ENCODE measurements at regions not wholly inside any gene's neighbourhood (a gene's known extent, or its start where the extent isn't known, plus 50 kb on each side); places are given as distances from the start of the nearest gene placed in this dataset.

DNA sequence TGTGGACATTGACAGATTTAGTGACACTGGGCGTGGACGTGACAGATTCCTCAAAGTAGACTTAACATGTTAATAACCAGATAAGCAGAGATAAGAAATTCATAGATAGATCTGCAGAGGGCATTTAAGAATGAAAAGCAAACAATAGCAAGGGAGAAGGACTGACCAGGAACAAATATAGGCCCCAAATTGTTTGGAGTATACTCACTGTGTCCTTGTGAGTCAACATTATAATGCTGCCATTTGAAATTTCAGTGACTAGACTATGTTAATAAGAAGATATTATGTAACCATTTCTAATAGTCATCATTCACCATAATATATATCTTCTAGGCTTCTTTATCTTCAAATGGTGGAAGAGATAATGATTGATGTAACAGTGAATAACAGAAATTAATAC lies 78.1 kb upstream of the SLC38A11 start:
- no peak for TF ChIP-seq CTCF (IDR thresholded peaks at IDR 0.05)

DNA sequence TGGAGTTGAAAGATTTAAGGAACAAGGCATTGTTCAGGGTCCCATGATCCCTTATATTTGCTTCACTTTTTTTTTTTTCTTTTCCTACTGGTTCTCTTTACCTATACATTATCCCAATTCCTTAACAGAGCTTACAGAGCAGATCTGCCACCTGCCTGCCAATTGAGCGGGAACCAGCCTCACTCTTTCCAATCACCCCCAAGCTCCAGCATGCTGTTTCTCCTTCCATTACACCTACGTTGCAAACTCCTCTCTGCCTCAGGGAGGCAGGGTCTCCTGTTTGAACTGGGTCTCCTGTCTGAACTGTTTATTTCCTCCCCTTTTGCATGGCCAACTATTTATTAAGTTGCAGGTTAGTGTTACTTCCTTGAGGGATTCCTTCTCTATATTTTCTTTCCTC lies 77.2 kb upstream of the SLC38A11 start:
- TF ChIP-seq CTCF (IDR thresholded peaks at IDR 0.05) = no peak
- no peaks in the 10 kb centered on the region for H3K27me3 Mint-ChIP-seq (ENCODE audit: low read depth)
- no peaks in the 10 kb centered on the region for H3K9me3 Mint-ChIP-seq (ENCODE audit: low read depth)
- H3K27ac Mint-ChIP-seq (ENCODE audit: unreplicated experiment) = no peak overlapping the region
- no peaks in the 10 kb centered on the region for H3K36me3 Mint-ChIP-seq (ENCODE audit: low read depth)
- no peak overlapping the region for H3K4me3 Mint-ChIP-seq (ENCODE audit: unreplicated experiment)
- H3K4me1 Mint-ChIP-seq (ENCODE audit: low read depth) = no peaks in the 10 kb centered on the region
- DNase-seq (ENCODE audit: low spot score) = no peak

More for the DNA sequence above, 78.1 kb upstream of the SLC38A11 start:
- Mint-ChIP-seq H3K27me3 (ENCODE audit: low read depth) (no peaks in the 10 kb centered on the region), H3K4me1 (ENCODE audit: low read depth) (no peaks in the 10 kb centered on the region), H3K27ac (ENCODE audit: unreplicated experiment) (no peak overlapping the region), H3K36me3 (ENCODE audit: low read depth) (no peaks in the 10 kb centered on the region), H3K9me3 (ENCODE audit: low read depth) (peaks cover 2% of the 10 kb centered on the region), H3K4me3 (ENCODE audit: unreplicated experiment) (no peak overlapping the region)
- DNase-seq (ENCODE audit: low spot score) = no peak

- H3K4me1 Mint-ChIP-seq (ENCODE audit: low read depth) = no peaks in the 10 kb centered on the region
- H3K27ac Mint-ChIP-seq (ENCODE audit: unreplicated experiment) = no peak overlapping the region
Observed at GRCh38 chr2:165024199-165024598, 68.9 kb upstream of the SLC38A11 start.

GRCh38 chr2:165022781-165023180 lies 67.5 kb upstream of the SLC38A11 start:
- Mint-ChIP-seq H3K4me3 (ENCODE audit: unreplicated experiment) (no peak overlapping the region), H3K36me3 (ENCODE audit: low read depth) (no peaks in the 10 kb centered on the region), H3K4me1 (ENCODE audit: low read depth) (no peaks in the 10 kb centered on the region), H3K9me3 (ENCODE audit: low read depth) (no peaks in the 10 kb centered on the region), H3K27ac (ENCODE audit: unreplicated experiment) (no peak overlapping the region), H3K27me3 (ENCODE audit: low read depth) (peaks cover 3% of the 10 kb centered on the region)
- no peak for DNase-seq (ENCODE audit: low spot score)
- no peak for TF ChIP-seq CTCF (IDR thresholded peaks at IDR 0.05)

More at GRCh38 chr2:165024199-165024598, 68.9 kb upstream of the SLC38A11 start:
- no peak for DNase-seq (ENCODE audit: low spot score)
- Mint-ChIP-seq H3K27me3 (ENCODE audit: low read depth) (peaks cover 3% of the 10 kb centered on the region), H3K9me3 (ENCODE audit: low read depth) (no peaks in the 10 kb centered on the region), H3K4me3 (ENCODE audit: unreplicated experiment) (no peak overlapping the region), H3K36me3 (ENCODE audit: low read depth) (no peaks in the 10 kb centered on the region)
- TF ChIP-seq CTCF (IDR thresholded peaks at IDR 0.05) = no peak

- no peaks in the 10 kb centered on the region for H3K9me3 Mint-ChIP-seq (ENCODE audit: low read depth)
- H3K4me3 Mint-ChIP-seq (ENCODE audit: unreplicated experiment) = no peak overlapping the region
- H3K4me1 Mint-ChIP-seq (ENCODE audit: low read depth) = no peaks in the 10 kb centered on the region
- H3K27me3 Mint-ChIP-seq (ENCODE audit: low read depth) = peaks cover 5% of the 10 kb centered on the region
- DNase-seq (ENCODE audit: low spot score) = no peak
- no peaks in the 10 kb centered on the region for H3K36me3 Mint-ChIP-seq (ENCODE audit: low read depth)
- H3K27ac Mint-ChIP-seq (ENCODE audit: unreplicated experiment) = no peak overlapping the region
- TF ChIP-seq CTCF (IDR thresholded peaks at IDR 0.05) = no peak
Observed at GRCh38 chr2:165017966-165018596, 62.8 kb upstream of the SLC38A11 start.
